Skeletal muscle tissue (tissue), 3 donors: ENCODE measurements at regions not wholly inside any gene's neighbourhood (a gene's known extent, or its start where the extent isn't known, plus 50 kb on each side); places are given as distances from the start of the nearest gene placed in this dataset.

ENCODE experiments used
- H3K27ac ChIP-seq: one replicate; pipeline ENCODE4 v1.7.0; 2013; ENCODE audit warnings: mild to moderate bottlenecking, low read depth, low read length, inconsistent platforms
- H3K27me3 ChIP-seq, 3 donors: one replicate each; pipeline ENCODE4 v1.7.0; 2013; ENCODE audit warnings: low read length in 3 of 3; ENCODE audit not compliant: control insufficient read depth in 3 of 3, insufficient read depth in 3 of 3
- H3K36me3 ChIP-seq, 3 donors: one replicate each; pipeline ENCODE4 v1.7.0; 2013; ENCODE audit warnings: low read length in 3 of 3; ENCODE audit not compliant: control insufficient read depth in 3 of 3, insufficient read depth in 3 of 3
- H3K4me1 ChIP-seq, 3 donors: one replicate each; pipeline ENCODE4 v1.7.0; 2013; ENCODE audit warnings: low read length in 3 of 3, mild to moderate bottlenecking in 3 of 3; ENCODE audit not compliant: control insufficient read depth in 3 of 3, insufficient read depth in 3 of 3
- H3K4me3 ChIP-seq, 3 donors: one replicate each; pipeline ENCODE4 v1.7.0; 2013; ENCODE audit warnings: low read length in 3 of 3
- H3K9ac ChIP-seq, 3 donors: one replicate each; pipeline ENCODE4 v1.7.0; 2013; ENCODE audit warnings: low read length in 3 of 3, mild to moderate bottlenecking in 3 of 3, moderate library complexity in 2 of 3, low read depth in 1 of 3
- H3K9me3 ChIP-seq, 3 donors: one replicate each; pipeline ENCODE4 v1.7.0; 2013; ENCODE audit warnings: low read length in 3 of 3; ENCODE audit not compliant: control insufficient read depth in 3 of 3
- donor health status: Osteomylitis.

- no peak overlapping the region for H3K4me3 ChIP-seq
Measured at GRCh38 chr12:68446384-68446783, 114.2 kb upstream of the MDM1 start.

GRCh38 chr12:68446901-68447796 is 115.0 kb upstream of the MDM1 start:
- Histone ChIP-seq H3K9ac (no peak overlapping the region), H3K9me3 (no peaks in the 10 kb centered on the region), H3K36me3 (no peaks in the 10 kb centered on the region), H3K4me1 (peaks cover 2 to 13% (median 12%) of the 10 kb centered on the region in 3 donors), H3K27ac (no peak overlapping the region), H3K4me3 (no peak overlapping the region), H3K27me3 (no peaks in the 10 kb centered on the region)

More at GRCh38 chr12:68446384-68446783, 114.2 kb upstream of the MDM1 start:
- Histone ChIP-seq H3K27ac (no peak overlapping the region), H3K9me3 (no peaks in the 10 kb centered on the region), H3K27me3 (no peaks in the 10 kb centered on the region), H3K36me3 (no peaks in the 10 kb centered on the region), H3K9ac (no peak overlapping the region), H3K4me1 (peaks cover under 1 to 7% (median 6%) of the 10 kb centered on the region in 3 donors)

- Histone ChIP-seq H3K27me3 (no peaks in the 10 kb centered on the region), H3K9ac (no peak overlapping the region), H3K9me3 (no peaks in the 10 kb centered on the region), H3K4me1 (peaks cover 2 to 16% (median 12%) of the 10 kb centered on the region in 3 donors), H3K27ac (no peak overlapping the region), H3K4me3 (no peak overlapping the region), H3K36me3 (no peaks in the 10 kb centered on the region)
Measured at GRCh38 chr12:68447797-68448260, 115.7 kb upstream of the MDM1 start.

- H3K27me3 ChIP-seq: no peaks in the 10 kb centered on the region
Measured at GRCh38 chr12:68449196-68449595, 117.0 kb upstream of the MDM1 start.

GRCh38 chr12:68450947-68451260 is 118.7 kb upstream of the MDM1 start:
- Histone ChIP-seq H3K4me1 (peaks cover 3 to 16% (median 14%) of the 10 kb centered on the region in 3 donors), H3K27ac (peak overlapping the region; percentile 60), H3K36me3 (no peaks in the 10 kb centered on the region), H3K9me3 (no peaks in the 10 kb centered on the region), H3K27me3 (no peaks in the 10 kb centered on the region), H3K4me3 (no peak overlapping the region), H3K9ac (no peak overlapping the region)

More at GRCh38 chr12:68449196-68449595, 117.0 kb upstream of the MDM1 start:
- H3K36me3 ChIP-seq: no peaks in the 10 kb centered on the region
- no peak overlapping the region for H3K9ac ChIP-seq
- H3K9me3 ChIP-seq: no peaks in the 10 kb centered on the region
- H3K4me1 ChIP-seq: peaks cover 2 to 16% (median 12%) of the 10 kb centered on the region in 3 donors
- no peak overlapping the region for H3K27ac ChIP-seq
- no peak overlapping the region for H3K4me3 ChIP-seq

GRCh38 chr12:68451261-68452077 is 119.3 kb upstream of the MDM1 start:
- H3K27ac ChIP-seq: peak overlapping the region; percentile 60
- H3K4me1 ChIP-seq: peaks cover 6 to 19% (median 16%) of the 10 kb centered on the region in 3 donors
- H3K27me3 ChIP-seq: no peaks in the 10 kb centered on the region
- H3K9ac ChIP-seq: no peak overlapping the region
- no peaks in the 10 kb centered on the region for H3K36me3 ChIP-seq
- H3K4me3 ChIP-seq: peak overlapping the region in 1 of 3 donors; percentile 19
- H3K9me3 ChIP-seq: no peaks in the 10 kb centered on the region

GRCh38 chr12:68452078-68452715 is 120.0 kb upstream of the MDM1 start:
- Histone ChIP-seq H3K9me3 (no peaks in the 10 kb centered on the region), H3K4me3 (peak overlapping the region in 1 of 3 donors; percentile 11), H3K36me3 (no peaks in the 10 kb centered on the region), H3K27ac (peak overlapping the region; percentile 37), H3K27me3 (no peaks in the 10 kb centered on the region), H3K4me1 (peaks cover 6 to 19% (median 16%) of the 10 kb centered on the region in 3 donors), H3K9ac (no peak overlapping the region)

GRCh38 chr12:68453278-68453677 is 121.1 kb upstream of the MDM1 start:
- Histone ChIP-seq H3K27ac (no peak overlapping the region), H3K4me3 (no peak overlapping the region), H3K36me3 (no peaks in the 10 kb centered on the region), H3K4me1 (peaks cover 6 to 19% (median 16%) of the 10 kb centered on the region in 3 donors), H3K9ac (no peak overlapping the region), H3K9me3 (no peaks in the 10 kb centered on the region), H3K27me3 (no peaks in the 10 kb centered on the region)

GRCh38 chr12:68453876-68454275 is 121.7 kb upstream of the MDM1 start:
- Histone ChIP-seq H3K27ac (no peak overlapping the region), H3K9me3 (no peaks in the 10 kb centered on the region), H3K27me3 (no peaks in the 10 kb centered on the region), H3K36me3 (no peaks in the 10 kb centered on the region), H3K4me3 (no peak overlapping the region), H3K4me1 (peaks cover 6 to 19% (median 16%) of the 10 kb centered on the region in 3 donors), H3K9ac (no peak overlapping the region)
